OCI-LY7 (cell line): ENCODE measurements at regions not wholly inside any gene's neighbourhood (a gene's known extent, or its start where the extent isn't known, plus 50 kb on each side); places are given as distances from the start of the nearest gene placed in this dataset.

Experiments
- BruUV-seq: library from RNA; stranded (reverse); fragments of 400-500 nt; replicated peaks from 2 replicates; lab custom pipeline; 2021; lab: Mats Ljungman, UMichigan
- CTCF ChIA-PET: fragments of 300-600 bp; sonication (Branson Sonifier 250); formaldehyde crosslinking; loops from one replicate; lab custom pipeline; 2022; ENCODE audit warnings: antibody characterized with exemption; ENCODE audit not compliant: unreplicated experiment; lab: Charles Lee
- POLR2A ChIA-PET: fragments of 300-600 bp; sonication (Branson Sonifier 250); formaldehyde crosslinking; loops from one replicate; lab custom pipeline; 2022; ENCODE audit warnings: antibody characterized with exemption; lab: Charles Lee
- DNase-seq: peaks from one replicate; pipeline ENCODE4 v3.0.0-alpha.2; 2015; ENCODE audit warnings: low spot score
- H2AFZ ChIP-seq: fragments of 200-600 bp; sonication (generic), shearing (Covaris generic); 2 replicates; pipeline ENCODE4 v1.6.1; 2014; ENCODE audit warnings: mild to moderate bottlenecking, antibody characterized with exemption, low read length, moderate library complexity
- H3K27ac ChIP-seq: fragments of 200-600 bp; sonication (generic); 2 replicates; pipeline ENCODE4 v1.5.1; 2014; ENCODE audit warnings: mixed run types, low read depth, mild to moderate bottlenecking, moderate library complexity, low read length, inconsistent platforms; ENCODE audit not compliant: poor library complexity, severe bottlenecking
- H3K36me3 ChIP-seq: fragments of 200-600 bp; sonication (generic); 2 replicates; pipeline ENCODE4 v1.6.1; 2014; ENCODE audit warnings: mild to moderate bottlenecking, antibody characterized with exemption, low read length, moderate library complexity, mixed read lengths; ENCODE audit not compliant: insufficient read depth
- H3K4me1 ChIP-seq: fragments of 200-600 bp; sonication (generic); 2 replicates; pipeline ENCODE4 v1.5.1; 2014; ENCODE audit warnings: mild to moderate bottlenecking, low read length; ENCODE audit not compliant: insufficient read depth, poor library complexity, severe bottlenecking
- H3K4me2 ChIP-seq: fragments of 200-600 bp; sonication (generic); 2 replicates; pipeline ENCODE4 v1.6.1; 2014; ENCODE audit warnings: mild to moderate bottlenecking, low read length
- H3K4me3 ChIP-seq: fragments of 200-600 bp; sonication (generic); 2 replicates; pipeline ENCODE4 v1.5.1; 2014; ENCODE audit warnings: mild to moderate bottlenecking, low read depth, low read length; ENCODE audit not compliant: poor library complexity, severe bottlenecking
- H3K79me2 ChIP-seq: fragments of 200-600 bp; sonication (generic); 2 replicates; pipeline ENCODE4 v1.6.1; 2016; ENCODE audit warnings: low read depth, mild to moderate bottlenecking, low read length, moderate library complexity, mixed read lengths; ENCODE audit not compliant: insufficient read depth
- H3K9me2 ChIP-seq: fragments of 200-600 bp; sonication (generic); 2 replicates; pipeline ENCODE4 v1.6.1; 2016; ENCODE audit warnings: mild to moderate bottlenecking, low read length, mixed read lengths; ENCODE audit not compliant: insufficient read depth
- H3K9me3 ChIP-seq: fragments of 200-600 bp; sonication (generic); 2 replicates; pipeline ENCODE4 v1.6.1; 2014; ENCODE audit warnings: mild to moderate bottlenecking, mixed run types, low read length, mixed read lengths
- H4K20me1 ChIP-seq: fragments of 200-600 bp; sonication (generic); 2 replicates; pipeline ENCODE4 v1.6.1; 2014; ENCODE audit warnings: mild to moderate bottlenecking, antibody characterized with exemption, low read length, moderate library complexity, mixed read lengths; ENCODE audit not compliant: insufficient read depth
- EZH2phosphoT487 ChIP-seq: fragments of 200-600 bp; sonication (generic); IDR thresholded peaks from 2 replicates; pipeline ENCODE4 v1.6.1; 2018; ENCODE audit warnings: low read depth, borderline replicate concordance, mild to moderate bottlenecking, mixed run types, antibody characterized with exemption, low read length, moderate library complexity, mixed read lengths
- intact Hi-C: fragments of 100-400 bp; cut with micrococcal nuclease; formaldehyde crosslinking; loops from one replicate; pipeline ENCODE4 v1.10.0; 2022; ENCODE audit not compliant: unreplicated experiment
- TF ChIP-seq, protein P1 (sequence below): fragments of 200-600 bp; sonication (generic); conservative IDR thresholded peaks from 2 replicates; pipeline ENCODE4 v1.5.1; 2014; ENCODE audit warnings: mild to moderate bottlenecking, antibody characterized with exemption, low read length, moderate library complexity, mixed read lengths

DNA sequence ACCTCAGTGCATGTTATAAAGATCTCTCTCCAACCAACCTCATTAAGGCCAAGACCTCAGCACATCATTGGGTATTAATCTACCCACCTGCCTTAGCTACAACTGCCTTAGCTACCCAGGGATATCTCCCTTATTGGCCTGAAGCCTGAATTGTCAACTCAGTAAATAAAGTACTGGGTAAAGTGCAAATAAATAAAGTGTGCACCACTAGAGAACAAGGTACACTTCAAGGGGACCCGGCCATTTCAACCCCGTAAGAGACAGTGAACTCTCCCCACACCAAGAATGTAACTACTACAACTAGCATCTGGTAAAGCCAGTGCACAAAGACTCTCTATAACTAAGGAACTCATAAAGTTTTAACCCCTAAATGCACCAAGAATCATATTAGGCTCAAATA lies 61.7 kb upstream of the POU3F4 start:
- H3K4me1 ChIP-seq = no peaks in the 10 kb centered on the region
- H2AFZ ChIP-seq = no peak overlapping the region
- no peaks in the 10 kb centered on the region for H3K79me2 ChIP-seq
- intact Hi-C loops = no loop called here
- CTCF ChIA-PET = no interaction called here
- TF ChIP-seq EZH2phosphoT487 = no peak
- TF ChIP-seq, protein P1, sequence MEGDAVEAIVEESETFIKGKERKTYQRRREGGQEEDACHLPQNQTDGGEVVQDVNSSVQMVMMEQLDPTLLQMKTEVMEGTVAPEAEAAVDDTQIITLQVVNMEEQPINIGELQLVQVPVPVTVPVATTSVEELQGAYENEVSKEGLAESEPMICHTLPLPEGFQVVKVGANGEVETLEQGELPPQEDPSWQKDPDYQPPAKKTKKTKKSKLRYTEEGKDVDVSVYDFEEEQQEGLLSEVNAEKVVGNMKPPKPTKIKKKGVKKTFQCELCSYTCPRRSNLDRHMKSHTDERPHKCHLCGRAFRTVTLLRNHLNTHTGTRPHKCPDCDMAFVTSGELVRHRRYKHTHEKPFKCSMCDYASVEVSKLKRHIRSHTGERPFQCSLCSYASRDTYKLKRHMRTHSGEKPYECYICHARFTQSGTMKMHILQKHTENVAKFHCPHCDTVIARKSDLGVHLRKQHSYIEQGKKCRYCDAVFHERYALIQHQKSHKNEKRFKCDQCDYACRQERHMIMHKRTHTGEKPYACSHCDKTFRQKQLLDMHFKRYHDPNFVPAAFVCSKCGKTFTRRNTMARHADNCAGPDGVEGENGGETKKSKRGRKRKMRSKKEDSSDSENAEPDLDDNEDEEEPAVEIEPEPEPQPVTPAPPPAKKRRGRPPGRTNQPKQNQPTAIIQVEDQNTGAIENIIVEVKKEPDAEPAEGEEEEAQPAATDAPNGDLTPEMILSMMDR = no peak
- H3K27ac ChIP-seq = no peak overlapping the region
- H3K4me2 ChIP-seq = no peak overlapping the region
- H3K36me3 ChIP-seq = no peaks in the 10 kb centered on the region
- POLR2A ChIA-PET = no interaction called here
- no peaks in the 10 kb centered on the region for H4K20me1 ChIP-seq
- H3K4me3 ChIP-seq = no peak overlapping the region
- BruUV-seq = no TSS peak
- DNase-seq = no peak
- H3K9me3 ChIP-seq = no peaks in the 10 kb centered on the region
- H3K9me2 ChIP-seq = no peaks in the 10 kb centered on the region
